Type B pancreatic cell (in vitro differentiated cells): ENCODE measurements at regions not wholly inside any gene's neighbourhood (a gene's known extent, or its start where the extent isn't known, plus 50 kb on each side); places are given as distances from the start of the nearest gene placed in this dataset.
"Not testable (repeated sequence)": the region's sequence is repeated elsewhere in the genome, so short reads cannot be mapped to it uniquely, and the experiment has no call there.

Source experiments
- DNase-seq: peaks from one replicate; pipeline ENCODE4 v3.0.0; 2021; ENCODE audit warnings: mixed read lengths; ENCODE audit not compliant: unreplicated experiment; ENCODE audit errors: extremely low spot score
- H3K27ac Mint-ChIP-seq: 2 replicates; pipeline ENCODE4 v1.8.0; 2021; ENCODE audit warnings: mild to moderate bottlenecking, mixed read lengths
- H3K27me3 Mint-ChIP-seq: 2 replicates; pipeline ENCODE4 v1.8.0; 2021; ENCODE audit warnings: mixed read lengths
- H3K36me3 Mint-ChIP-seq: 2 replicates; pipeline ENCODE4 v1.8.0; 2021; ENCODE audit warnings: mixed read lengths
- H3K4me1 Mint-ChIP-seq: one replicate; pipeline ENCODE4 v1.8.0; 2021; ENCODE audit warnings: mixed read lengths; ENCODE audit not compliant: unreplicated experiment
- H3K4me3 Mint-ChIP-seq: 2 replicates; pipeline ENCODE4 v1.8.0; 2021; ENCODE audit warnings: mild to moderate bottlenecking, mixed read lengths
- H3K9me3 Mint-ChIP-seq: 2 replicates; pipeline ENCODE4 v1.8.0; 2021; ENCODE audit warnings: mixed read lengths

GRCh38 chr9:41839786-41840185 is 289.4 kb downstream of the CNTNAP3B start:
- not testable (repeated sequence) for H3K27me3 Mint-ChIP-seq, H3K4me1 Mint-ChIP-seq, H3K27ac Mint-ChIP-seq, H3K9me3 Mint-ChIP-seq, H3K36me3 Mint-ChIP-seq, H3K4me3 Mint-ChIP-seq, DNase-seq

GRCh38 chr9:41838953-41839352 is 290.3 kb downstream of the CNTNAP3B start:
- H3K27me3 Mint-ChIP-seq, H3K4me3 Mint-ChIP-seq, H3K36me3 Mint-ChIP-seq, DNase-seq, H3K27ac Mint-ChIP-seq, H3K9me3 Mint-ChIP-seq, H3K4me1 Mint-ChIP-seq: not testable (repeated sequence)

GRCh38 chr9:41838562-41838851 is 290.7 kb downstream of the CNTNAP3B start:
- DNase-seq, H3K36me3 Mint-ChIP-seq, H3K4me1 Mint-ChIP-seq, H3K9me3 Mint-ChIP-seq, H3K27me3 Mint-ChIP-seq, H3K27ac Mint-ChIP-seq, H3K4me3 Mint-ChIP-seq: not testable (repeated sequence)

DNA sequence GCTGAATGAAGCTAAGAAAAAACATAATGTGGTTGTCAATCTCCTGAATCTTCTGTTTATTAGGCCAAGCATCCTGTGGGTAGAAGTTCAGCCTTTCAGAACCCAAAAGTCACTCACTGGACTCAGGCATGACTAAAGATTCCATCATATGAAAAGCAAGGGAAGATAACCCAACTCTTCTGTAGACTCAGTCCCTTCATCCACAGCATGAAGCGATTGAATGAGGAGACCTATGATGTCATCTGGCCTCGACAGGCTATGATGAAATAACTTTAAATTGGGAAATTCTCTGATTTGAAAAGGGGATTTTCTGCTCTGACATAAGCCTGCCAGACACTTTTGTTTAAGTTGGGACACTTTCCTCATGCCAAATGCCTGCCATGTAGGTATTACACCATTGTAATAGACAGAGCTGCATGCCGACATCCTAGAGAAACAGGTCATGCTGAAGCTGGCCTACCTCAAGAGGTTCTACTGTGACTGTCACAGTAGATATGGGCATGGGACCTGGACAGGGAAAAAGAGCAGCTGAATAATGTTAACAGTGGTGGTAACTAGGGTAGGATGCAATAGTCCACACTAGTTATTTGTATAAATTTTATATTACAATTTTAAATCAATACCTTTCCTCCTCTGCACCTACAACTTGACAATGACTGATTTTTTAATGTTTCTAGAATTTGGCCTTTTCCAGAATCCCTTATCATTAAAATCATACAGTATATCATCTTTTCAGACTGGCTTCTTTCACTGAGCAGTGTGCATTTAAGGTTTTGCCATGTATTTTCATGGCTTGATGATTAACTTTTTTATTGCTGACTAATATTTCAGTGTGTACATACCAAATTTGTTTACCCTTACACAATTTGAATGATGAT is 291.3 kb downstream of the CNTNAP3B start:
- H3K4me1 Mint-ChIP-seq, H3K27me3 Mint-ChIP-seq, H3K36me3 Mint-ChIP-seq, H3K9me3 Mint-ChIP-seq, DNase-seq, H3K4me3 Mint-ChIP-seq, H3K27ac Mint-ChIP-seq: not testable (repeated sequence)

- not testable (repeated sequence) for H3K27ac Mint-ChIP-seq, H3K4me1 Mint-ChIP-seq, H3K36me3 Mint-ChIP-seq, DNase-seq, H3K4me3 Mint-ChIP-seq, H3K27me3 Mint-ChIP-seq, H3K9me3 Mint-ChIP-seq
Measured at GRCh38 chr9:41833108-41833507, 296.1 kb downstream of the CNTNAP3B start.

- H3K36me3 Mint-ChIP-seq, H3K27me3 Mint-ChIP-seq, DNase-seq, H3K27ac Mint-ChIP-seq, H3K4me3 Mint-ChIP-seq, H3K9me3 Mint-ChIP-seq, H3K4me1 Mint-ChIP-seq: not testable (repeated sequence)
Measured at GRCh38 chr9:41824723-41825122, 304.5 kb downstream of the CNTNAP3B start.

- H3K4me3 Mint-ChIP-seq, DNase-seq, H3K9me3 Mint-ChIP-seq, H3K27ac Mint-ChIP-seq, H3K27me3 Mint-ChIP-seq, H3K36me3 Mint-ChIP-seq, H3K4me1 Mint-ChIP-seq: not testable (repeated sequence)
Measured at GRCh38 chr9:41802706-41803105, 326.5 kb downstream of the CNTNAP3B start.

GRCh38 chr9:41798684-41799083 is 330.5 kb downstream of the CNTNAP3B start:
- H3K36me3 Mint-ChIP-seq, H3K9me3 Mint-ChIP-seq, H3K4me3 Mint-ChIP-seq, DNase-seq, H3K27me3 Mint-ChIP-seq, H3K27ac Mint-ChIP-seq, H3K4me1 Mint-ChIP-seq: not testable (repeated sequence)

GRCh38 chr9:41790719-41791363 is 338.4 kb downstream of the CNTNAP3B start:
- H3K36me3 Mint-ChIP-seq, DNase-seq, H3K27me3 Mint-ChIP-seq, H3K9me3 Mint-ChIP-seq: not testable (repeated sequence)
- Mint-ChIP-seq H3K4me3 (peak overlapping the region; percentile 6), H3K4me1 (peaks cover 14% of the 10 kb centered on the region), H3K27ac (peak overlapping the region; percentile 29)

DNA sequence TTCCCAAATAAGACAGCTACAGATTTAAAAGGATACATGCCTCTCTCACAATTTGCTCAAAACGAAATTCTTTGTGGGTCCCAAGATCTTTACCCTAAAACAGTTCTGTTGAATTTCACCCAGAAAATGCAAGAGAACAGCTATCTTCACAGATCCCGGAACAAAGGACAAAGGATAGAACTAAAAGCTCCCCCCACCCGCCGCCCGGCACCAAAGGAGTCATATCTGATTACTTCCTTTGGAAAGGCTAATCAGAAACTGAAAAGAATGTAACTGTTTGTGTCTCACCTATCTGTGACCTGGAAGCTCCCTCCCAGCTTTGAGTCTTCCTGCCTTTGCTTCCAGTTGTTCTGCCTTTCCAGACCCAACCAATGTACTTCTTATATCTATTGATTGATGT is 339.2 kb downstream of the CNTNAP3B start:
- not testable (repeated sequence) for DNase-seq, H3K4me3 Mint-ChIP-seq, H3K36me3 Mint-ChIP-seq, H3K27ac Mint-ChIP-seq, H3K9me3 Mint-ChIP-seq, H3K27me3 Mint-ChIP-seq
- H3K4me1 Mint-ChIP-seq = peaks cover 14% of the 10 kb centered on the region

GRCh38 chr9:41789387-41789786 is 339.8 kb downstream of the CNTNAP3B start:
- DNase-seq, H3K27ac Mint-ChIP-seq, H3K36me3 Mint-ChIP-seq, H3K9me3 Mint-ChIP-seq, H3K4me3 Mint-ChIP-seq, H3K27me3 Mint-ChIP-seq: not testable (repeated sequence)
- peaks cover 14% of the 10 kb centered on the region for H3K4me1 Mint-ChIP-seq

DNA sequence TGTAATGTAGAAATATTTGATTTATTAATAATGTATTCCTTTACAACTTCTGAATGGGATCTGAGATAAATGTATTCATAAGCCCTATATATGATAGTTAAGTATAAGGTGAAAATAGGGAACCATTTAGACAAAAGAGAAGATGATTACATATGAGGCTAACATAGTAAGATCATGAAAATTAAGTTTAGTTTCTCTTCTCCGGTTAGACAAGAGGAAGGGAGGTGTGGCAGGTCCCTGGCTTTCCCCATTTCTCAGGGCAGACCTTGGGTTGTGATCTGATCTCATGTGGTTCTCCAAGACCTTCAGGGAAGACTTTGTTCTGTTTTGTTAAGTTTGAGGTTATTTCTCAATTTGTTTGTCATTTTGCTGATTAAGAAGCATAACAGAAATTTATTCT is 341.3 kb downstream of the CNTNAP3B start:
- H3K4me3 Mint-ChIP-seq, DNase-seq, H3K27ac Mint-ChIP-seq, H3K27me3 Mint-ChIP-seq, H3K36me3 Mint-ChIP-seq, H3K9me3 Mint-ChIP-seq: not testable (repeated sequence)
- peaks cover 14% of the 10 kb centered on the region for H3K4me1 Mint-ChIP-seq

DNA sequence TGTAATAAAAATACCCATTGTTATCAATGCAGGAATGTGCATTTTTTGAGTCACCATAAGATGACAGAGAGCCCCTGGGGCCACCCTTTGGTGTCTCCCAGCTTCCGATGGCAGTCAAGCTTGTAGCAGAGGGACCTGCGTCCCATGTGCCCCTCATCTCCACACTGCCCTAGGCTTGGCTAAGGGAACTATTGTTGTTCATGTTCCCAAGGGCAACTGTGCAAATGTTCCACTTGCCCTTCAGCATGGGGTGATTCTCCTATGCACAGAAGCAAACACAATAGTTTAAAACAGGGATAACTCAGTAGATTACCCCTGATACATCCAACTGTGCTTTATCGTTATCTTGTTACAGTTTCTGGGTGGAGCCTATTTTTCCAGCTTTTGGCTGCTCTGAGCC is 342.0 kb downstream of the CNTNAP3B start:
- not testable (repeated sequence) for H3K36me3 Mint-ChIP-seq, H3K9me3 Mint-ChIP-seq

DNA sequence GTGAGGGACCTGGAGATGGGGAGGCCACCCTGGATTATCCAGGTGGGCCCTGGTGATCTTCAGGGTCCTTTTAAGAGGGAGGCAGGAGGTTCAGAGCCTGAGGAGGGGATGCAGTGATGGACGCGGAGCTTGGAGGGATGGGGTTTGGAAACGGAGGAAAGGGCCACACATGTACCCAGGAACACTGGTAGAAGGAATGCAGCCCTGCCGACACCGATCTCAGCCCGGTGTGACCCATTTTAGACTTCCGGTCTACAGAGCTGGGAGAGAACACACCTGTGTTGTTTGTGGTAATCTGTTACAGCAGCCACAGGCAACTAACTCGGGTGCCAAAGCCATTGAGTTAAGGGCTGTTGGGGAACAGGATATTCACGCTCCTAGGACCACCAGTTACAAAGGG is 345.2 kb downstream of the CNTNAP3B start:
- H3K27me3 Mint-ChIP-seq, H3K4me1 Mint-ChIP-seq, H3K9me3 Mint-ChIP-seq, H3K27ac Mint-ChIP-seq, DNase-seq, H3K4me3 Mint-ChIP-seq, H3K36me3 Mint-ChIP-seq: not testable (repeated sequence)

More for the DNA sequence above, 342.0 kb downstream of the CNTNAP3B start:
- H3K4me3 Mint-ChIP-seq, H3K27ac Mint-ChIP-seq, H3K27me3 Mint-ChIP-seq, DNase-seq: not testable (repeated sequence)
- peaks cover 14% of the 10 kb centered on the region for H3K4me1 Mint-ChIP-seq
